ENCODE measurements at regions not wholly inside any gene's neighbourhood (a gene's known extent, or its start where the extent isn't known, plus 50 kb on each side); places are given as distances from the start of the nearest gene placed in this dataset.

DNA sequence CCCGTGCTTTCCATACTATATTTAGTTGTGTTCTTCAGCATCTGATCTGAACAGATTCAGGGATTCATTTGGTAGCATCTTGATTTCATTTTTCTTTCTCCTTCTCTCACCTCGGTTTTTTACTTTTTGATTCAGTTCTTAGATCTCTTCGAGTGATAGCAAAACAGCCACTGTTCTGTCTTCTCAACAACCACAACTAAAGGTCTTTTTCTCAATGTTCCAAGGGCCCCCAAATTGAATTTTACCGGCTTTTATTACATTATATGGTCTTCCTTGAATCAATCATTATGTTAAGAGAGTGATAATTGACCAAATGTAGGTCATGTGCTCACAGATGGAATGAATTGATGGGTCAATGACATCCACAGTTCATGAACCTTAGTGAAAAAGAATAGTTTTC, 164.5 kb upstream of the LMNTD1 start:
- Histone ChIP-seq H3K4me3 (no peak overlapping the region), H3K9me3 (no peaks in the 10 kb centered on the region), H3K36me3 (no peaks in the 10 kb centered on the region), H3K27me3 (no peaks in the 10 kb centered on the region), H3K27ac (no peak overlapping the region), H3K4me1 (no peaks in the 10 kb centered on the region)
- intact Hi-C loops (cut with DNase I) = no loop called here
- ATAC-seq (no peak), DNase-seq (no peak)
- WGBS (ENCODE audit: insufficient coverage, low coverage, low lambda C conversion rate, missing lambda C conversion rate) = 68% methylated on average over 4 of the region's 4 CpGs
- TF ChIP-seq POLR2A (IDR thresholded peaks at IDR 0.05) = no peak
- TF ChIP-seq, protein P1, sequence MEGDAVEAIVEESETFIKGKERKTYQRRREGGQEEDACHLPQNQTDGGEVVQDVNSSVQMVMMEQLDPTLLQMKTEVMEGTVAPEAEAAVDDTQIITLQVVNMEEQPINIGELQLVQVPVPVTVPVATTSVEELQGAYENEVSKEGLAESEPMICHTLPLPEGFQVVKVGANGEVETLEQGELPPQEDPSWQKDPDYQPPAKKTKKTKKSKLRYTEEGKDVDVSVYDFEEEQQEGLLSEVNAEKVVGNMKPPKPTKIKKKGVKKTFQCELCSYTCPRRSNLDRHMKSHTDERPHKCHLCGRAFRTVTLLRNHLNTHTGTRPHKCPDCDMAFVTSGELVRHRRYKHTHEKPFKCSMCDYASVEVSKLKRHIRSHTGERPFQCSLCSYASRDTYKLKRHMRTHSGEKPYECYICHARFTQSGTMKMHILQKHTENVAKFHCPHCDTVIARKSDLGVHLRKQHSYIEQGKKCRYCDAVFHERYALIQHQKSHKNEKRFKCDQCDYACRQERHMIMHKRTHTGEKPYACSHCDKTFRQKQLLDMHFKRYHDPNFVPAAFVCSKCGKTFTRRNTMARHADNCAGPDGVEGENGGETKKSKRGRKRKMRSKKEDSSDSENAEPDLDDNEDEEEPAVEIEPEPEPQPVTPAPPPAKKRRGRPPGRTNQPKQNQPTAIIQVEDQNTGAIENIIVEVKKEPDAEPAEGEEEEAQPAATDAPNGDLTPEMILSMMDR (IDR thresholded peaks at IDR 0.05) = no peak

DNA sequence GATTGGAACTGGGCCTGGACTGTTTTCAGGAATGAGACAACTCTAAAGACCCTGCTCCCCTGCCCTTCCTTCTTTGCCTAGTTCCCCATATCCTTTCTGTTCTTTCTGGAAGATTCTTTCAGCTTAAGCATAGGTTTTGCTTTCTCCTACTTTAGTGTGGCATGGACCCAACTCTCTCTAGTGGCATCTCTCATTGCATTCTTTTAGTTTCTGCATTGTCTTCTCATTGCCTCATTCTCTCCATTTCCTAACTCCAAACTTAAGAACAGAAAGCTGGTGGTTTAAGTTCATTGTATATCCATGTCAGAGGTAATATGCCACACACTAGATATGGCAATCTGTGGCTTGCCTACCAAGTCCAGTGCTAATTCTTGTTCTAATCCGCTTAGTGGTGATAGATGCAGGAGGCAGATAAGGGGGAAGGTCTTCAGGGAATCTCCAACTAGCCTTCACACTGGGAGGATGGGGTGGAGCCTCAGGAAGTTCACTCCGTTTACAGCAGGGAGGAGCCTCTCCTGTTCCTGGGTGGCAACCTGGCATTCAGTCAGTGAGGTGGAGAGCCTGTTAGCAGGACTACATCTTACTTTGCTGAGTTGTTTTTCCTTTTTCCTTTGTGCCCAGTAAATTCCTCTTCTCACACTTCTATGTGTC, 165.1 kb upstream of the LMNTD1 start:
- Histone ChIP-seq H3K4me1 (no peaks in the 10 kb centered on the region), H3K4me3 (no peak overlapping the region), H3K9me3 (no peaks in the 10 kb centered on the region), H3K27me3 (no peaks in the 10 kb centered on the region), H3K36me3 (no peaks in the 10 kb centered on the region), H3K27ac (no peak overlapping the region)
- whole genome bisulfite sequencing (ENCODE audit: insufficient coverage, low coverage, low lambda C conversion rate, missing lambda C conversion rate) = 45% methylated on average over 2 of the region's 2 CpGs
- TF ChIP-seq, protein P1 (IDR thresholded peaks at IDR 0.05) = no peak
- no peak for TF ChIP-seq POLR2A (IDR thresholded peaks at IDR 0.05)
- ATAC-seq (no peak), DNase-seq (no peak)
- intact Hi-C loops (cut with DNase I) = no loop called here

DNA sequence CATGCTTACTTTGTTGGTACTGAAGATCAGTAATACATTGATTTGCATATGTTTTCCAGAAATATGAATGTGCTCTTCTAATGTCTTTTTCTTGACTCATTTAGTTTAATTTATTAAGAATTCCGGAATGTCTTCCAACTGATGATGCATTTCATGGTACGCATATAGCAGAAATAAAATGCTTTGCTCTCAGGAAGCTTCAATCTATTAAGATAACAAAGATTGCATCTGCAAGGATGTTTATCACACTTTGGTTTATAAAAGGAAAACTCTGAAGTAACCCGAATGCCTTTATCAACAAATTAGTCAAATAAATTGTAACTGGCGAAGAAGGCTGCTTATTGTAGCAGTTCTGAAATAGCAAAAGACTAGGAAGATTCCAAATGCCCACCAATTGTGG, 166.4 kb upstream of the LMNTD1 start:
- TF ChIP-seq, protein P1 (IDR thresholded peaks at IDR 0.05) = no peak
- no peak for TF ChIP-seq POLR2A (IDR thresholded peaks at IDR 0.05)
- Histone ChIP-seq H3K27ac (no peak overlapping the region), H3K9me3 (no peaks in the 10 kb centered on the region), H3K27me3 (no peaks in the 10 kb centered on the region), H3K4me1 (no peaks in the 10 kb centered on the region), H3K4me3 (no peak overlapping the region), H3K36me3 (no peaks in the 10 kb centered on the region)
- no peak for ATAC-seq
- WGBS (ENCODE audit: insufficient coverage, low coverage, low lambda C conversion rate, missing lambda C conversion rate) = 71% methylated on average over 4 of the region's 4 CpGs
- intact Hi-C loops (cut with DNase I) = no loop called here
- DNase-seq = no peak

DNA sequence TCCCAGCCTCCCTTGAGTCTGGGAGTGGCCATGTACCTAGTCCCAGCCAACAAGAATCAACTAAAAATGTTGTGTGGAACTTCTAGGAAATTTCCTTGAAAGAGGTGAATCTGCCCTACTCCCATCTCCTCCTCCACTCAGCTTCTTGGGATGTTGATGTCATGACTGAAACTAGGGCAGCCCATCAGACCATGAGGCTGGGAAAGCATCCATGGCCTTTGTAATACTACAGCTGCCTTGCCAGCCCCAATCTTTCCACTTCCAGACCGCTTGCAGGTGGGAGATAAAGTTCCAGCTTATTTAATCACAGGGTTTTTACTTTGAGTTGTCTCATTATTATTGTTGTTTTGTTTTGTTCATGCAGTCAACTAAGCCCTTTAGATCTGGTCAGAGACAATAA, 170.3 kb upstream of the LMNTD1 start:
- TF ChIP-seq, protein P1 (IDR thresholded peaks at IDR 0.05) = no peak
- Histone ChIP-seq H3K4me3 (no peak overlapping the region), H3K9me3 (no peaks in the 10 kb centered on the region), H3K27ac (no peak overlapping the region), H3K4me1 (no peaks in the 10 kb centered on the region), H3K36me3 (no peaks in the 10 kb centered on the region), H3K27me3 (no peaks in the 10 kb centered on the region)
- DNase-seq (no peak), ATAC-seq (no peak)
- intact Hi-C loops (cut with DNase I) = no loop called here
- 67% methylated on average over 1 of the region's 1 CpG for WGBS (ENCODE audit: insufficient coverage, low coverage, low lambda C conversion rate, missing lambda C conversion rate)
